Right kidney (tissue), 1 donor: ENCODE measurements at regions not wholly inside any gene's neighbourhood (a gene's known extent, or its start where the extent isn't known, plus 50 kb on each side); places are given as distances from the start of the nearest gene placed in this dataset.

ENCODE experiments used
- DNase-seq: peaks from one replicate; pipeline ENCODE4 v3.0.0-alpha.2; 2016

DNA sequence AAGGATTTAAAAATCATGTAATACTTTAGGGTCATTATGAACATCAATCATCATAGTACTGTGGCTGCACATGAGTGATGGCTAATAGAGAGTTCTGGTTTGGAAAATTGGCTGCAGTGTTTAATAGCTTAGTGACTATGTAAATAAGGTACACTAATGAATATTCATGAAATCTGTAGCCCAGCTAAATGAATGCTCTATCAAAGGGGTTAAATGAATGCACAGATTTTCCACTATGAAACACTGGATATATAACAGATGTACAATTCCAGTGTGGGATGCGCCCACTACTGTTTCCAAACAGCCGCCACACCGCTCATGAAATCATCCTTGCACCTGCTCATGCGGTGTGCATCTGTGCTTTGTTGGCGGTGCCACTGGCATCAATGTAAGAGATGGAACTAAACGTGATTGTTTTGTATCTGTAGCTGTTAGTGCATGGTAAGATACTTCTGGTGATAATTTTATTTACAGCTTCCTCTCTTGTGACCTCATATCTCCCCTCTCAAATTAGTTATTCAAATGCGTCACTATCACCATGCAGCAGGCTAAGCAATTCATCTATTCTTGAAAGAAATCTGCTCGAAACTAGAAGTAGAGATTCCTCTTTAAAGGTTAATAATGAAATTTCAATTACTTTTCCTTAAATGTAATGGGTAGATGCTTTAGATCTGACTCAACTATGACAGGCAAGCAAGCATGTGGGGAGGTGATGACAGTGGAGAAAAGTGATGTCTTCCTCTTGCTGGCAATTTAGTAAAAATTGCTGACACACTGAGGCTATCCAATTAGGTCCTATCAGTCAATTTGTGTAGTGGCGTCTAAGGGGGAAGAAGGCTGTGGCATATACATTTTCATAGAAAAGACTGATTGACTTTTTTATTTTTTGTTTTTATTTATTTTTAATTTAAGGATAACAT lies 433.6 kb downstream of the AEBP2 start:
- DNase-seq: no peak

DNA sequence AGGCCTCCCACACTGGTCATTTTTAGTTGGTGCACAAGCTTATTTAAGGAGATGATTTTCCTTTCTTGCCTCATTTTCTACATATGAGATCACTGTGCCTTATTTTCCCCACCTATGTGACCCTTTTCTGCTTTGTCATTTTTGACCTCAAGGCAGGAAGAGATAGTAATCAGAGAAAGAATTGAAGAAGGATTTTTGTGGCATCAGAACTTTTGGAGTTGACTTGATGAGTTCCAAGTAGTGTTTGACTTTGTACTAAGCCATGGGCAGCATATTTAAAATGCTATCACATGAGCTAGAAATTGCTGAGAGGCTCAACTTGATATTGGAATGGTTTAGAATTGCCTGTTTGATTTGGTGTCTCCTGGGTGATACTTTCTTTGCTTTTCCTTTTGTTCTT lies 440.8 kb downstream of the AEBP2 start:
- no peak for DNase-seq

DNA sequence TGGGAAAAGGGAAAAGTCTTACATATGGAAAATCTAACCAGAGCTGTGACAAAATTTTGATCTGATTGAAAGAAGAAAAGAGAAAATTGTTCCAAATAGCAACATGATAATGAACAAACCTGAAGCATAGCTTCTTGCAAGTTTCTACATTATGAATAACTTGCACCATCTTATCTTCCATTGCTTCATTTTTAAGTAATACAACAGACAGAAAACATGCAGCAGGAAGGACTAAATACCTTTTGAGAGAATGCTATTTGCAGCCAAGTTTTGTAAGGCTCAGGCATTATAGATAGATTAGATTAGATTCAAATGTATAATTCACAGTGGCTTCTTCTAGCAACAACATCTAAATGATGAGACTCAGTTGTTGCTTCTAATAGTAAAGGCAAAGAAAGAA lies 441.4 kb downstream of the AEBP2 start:
- no peak for DNase-seq

DNA sequence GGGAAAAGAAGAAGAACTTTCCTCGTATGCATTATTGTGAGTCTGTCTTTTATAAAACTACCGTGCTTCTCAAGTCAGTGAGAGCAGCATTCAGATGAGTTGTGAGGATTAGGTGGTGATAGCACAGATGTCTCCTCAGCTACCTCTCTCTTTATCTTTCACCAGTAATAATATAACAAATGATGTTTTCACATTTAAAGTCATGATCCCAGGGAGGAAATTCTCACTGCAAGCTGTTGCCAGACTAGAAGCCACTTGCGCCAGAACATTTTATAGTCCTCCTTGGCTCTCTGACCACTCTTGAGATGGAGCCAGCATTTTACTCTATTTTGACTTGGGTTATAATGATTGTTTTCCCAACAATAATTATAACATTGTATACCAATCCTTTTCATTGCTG lies 443.1 kb downstream of the AEBP2 start:
- no peak for DNase-seq

DNA sequence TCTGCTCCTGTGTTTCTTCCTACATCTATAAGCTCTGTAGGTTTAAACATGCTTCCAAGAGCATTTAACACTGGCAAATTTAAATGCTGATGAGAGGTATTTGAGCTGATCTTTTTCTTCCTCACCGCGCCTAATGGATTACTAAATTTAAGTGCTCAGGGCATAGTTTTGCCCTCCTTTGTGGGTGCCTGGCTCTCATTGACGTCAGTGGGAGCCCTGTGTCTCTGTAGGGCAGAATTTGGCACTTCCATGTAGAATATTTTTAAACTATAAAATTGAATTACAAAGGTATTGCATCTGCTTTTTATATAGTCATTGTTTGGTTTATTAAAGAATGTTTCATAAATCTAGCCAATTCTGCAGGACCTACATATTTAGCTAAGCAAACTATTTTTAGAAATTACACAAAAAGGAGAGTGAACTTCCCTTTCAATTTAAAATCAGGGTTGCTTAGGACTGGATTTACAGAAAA lies 444.8 kb downstream of the AEBP2 start:
- no peak for DNase-seq

DNA sequence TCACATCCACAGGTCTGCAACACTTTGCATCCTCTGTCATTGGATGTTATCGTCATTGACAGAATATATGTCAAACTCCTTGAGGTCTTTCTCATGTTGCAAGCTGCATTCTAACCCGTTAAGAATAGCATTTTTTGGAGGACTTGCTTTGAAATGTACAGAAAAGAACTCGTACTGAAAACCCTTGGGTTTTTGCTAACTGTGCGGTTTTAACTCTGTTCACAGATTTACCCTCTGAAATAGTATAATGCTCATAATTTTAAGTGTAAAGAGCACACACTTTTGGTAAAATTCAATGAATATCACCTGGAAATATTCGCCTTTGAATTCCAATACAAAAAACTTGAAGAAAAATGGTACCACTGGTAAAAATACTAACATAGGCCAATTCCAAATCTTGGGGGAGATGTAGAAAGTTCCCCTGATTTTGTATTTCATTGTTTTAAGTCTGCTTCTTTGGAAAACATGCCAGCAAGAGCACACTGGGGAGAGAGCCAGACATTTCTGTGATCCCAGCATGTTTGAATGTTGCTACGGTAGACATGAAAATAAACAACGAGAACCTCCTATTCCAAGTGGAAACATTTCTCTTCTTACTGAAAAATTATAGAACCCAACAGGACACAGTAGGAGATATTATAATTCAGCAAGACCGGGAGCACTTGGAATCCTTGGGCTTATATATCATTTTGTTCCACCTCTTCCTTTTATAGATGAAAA lies 446.0 kb downstream of the AEBP2 start:
- DNase-seq: no peak

DNA sequence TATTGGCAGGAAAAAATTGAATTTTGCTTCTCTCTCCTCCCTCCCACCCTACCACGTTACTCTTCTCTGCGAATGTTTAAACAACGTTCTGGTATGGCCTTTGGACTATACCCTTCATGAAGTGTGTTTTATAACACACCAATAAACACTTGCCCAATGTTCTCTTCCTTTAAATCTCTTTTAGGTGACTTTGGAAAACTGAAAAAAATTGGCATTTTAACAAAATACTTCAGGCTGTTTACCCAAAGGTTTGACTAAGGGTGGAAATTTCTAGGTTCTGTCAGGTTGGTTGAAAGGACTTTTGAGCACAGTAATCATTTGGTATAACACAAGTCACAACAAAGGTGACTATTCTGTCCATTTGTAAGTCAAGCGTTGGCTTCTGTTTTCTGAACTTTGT lies 446.8 kb downstream of the AEBP2 start:
- no peak for DNase-seq

DNA sequence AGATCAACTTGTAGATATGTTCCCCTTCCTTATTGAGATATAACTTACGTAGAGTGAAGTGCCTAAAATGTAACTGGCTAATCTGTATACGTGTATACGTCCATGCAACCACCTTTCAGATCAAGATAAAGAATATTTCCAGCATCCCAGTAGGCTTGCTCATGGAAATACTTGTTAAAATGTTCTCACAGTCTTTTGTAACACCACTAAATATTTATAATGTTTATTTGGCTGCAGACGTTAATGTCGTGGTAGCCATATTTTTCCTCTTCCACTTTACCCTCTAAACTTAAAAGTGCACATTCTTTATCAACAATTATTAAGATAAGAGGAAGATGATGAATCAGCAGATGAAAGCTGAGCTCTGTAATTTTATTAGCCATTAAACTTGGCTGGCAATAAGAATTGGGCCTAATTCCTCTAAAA lies 447.4 kb downstream of the AEBP2 start:
- DNase-seq: no peak

DNA sequence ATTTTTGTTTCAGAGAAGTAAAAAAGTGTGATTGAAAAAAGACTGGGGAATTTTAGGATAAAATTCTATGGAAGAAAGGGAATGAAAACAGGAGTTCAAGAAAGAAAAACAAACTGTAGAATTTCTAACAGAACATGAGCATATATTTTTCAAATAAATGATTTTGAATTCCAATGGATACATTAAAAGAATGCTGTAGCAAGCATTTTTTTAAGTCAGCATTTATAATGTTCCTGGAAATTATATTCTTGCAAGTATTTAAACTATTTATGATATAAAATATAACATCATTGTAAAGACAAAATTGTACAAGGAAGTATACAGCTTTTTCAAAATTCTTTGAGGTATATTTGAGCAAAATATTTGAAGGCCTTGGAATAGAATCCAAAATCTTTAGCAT lies 450.7 kb downstream of the AEBP2 start:
- DNase-seq: no peak

DNA sequence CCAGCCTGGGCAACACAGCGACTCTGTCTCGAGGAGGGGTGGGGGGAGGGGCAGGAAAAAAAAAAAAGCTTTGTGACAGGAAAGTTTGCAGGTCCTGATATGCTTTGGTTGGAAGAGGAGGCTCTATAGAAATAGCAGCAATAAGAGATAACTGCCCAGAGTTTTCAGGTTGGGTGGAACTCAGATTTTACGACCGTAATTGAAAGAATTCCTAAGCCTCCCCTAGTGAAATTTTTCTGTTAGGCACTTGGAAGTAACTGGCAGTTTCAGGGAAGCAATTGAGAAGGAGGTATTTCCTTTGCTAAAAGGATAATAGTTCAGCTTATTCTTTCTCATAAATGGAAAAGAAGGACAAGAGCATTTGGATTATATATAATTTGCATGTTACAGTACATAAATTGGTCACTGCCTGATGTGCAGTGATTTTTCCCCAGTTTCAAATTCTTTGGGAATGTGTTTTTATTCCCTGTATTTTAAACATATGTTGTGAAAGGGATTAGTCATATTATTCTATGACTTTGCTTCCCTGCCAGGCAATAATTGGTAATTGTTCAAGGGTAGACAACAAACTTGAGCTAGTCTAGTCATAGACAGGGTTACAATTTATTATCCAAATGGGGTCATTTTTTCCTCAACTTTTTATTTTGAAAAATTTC lies 452.8 kb downstream of the AEBP2 start:
- DNase-seq: no peak

DNA sequence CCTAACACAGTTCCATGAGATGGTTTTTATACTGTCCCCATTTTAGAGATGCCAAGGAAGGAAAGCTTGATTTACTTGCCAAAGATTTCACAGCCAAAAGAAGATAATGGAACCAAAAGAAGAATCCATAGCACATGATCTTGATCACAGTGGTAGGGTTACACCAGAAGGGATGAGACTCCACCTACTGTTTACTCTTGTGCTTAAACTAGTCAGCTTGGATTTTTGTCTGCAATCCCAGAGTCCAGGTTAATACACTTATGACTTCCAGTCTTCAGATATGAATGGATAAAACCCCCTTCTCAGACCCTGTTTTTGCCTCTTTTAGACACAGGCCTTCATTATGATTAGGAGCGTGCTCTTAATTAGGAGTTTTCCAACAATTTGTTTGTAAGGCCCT lies 454.2 kb downstream of the AEBP2 start:
- DNase-seq: no peak

DNA sequence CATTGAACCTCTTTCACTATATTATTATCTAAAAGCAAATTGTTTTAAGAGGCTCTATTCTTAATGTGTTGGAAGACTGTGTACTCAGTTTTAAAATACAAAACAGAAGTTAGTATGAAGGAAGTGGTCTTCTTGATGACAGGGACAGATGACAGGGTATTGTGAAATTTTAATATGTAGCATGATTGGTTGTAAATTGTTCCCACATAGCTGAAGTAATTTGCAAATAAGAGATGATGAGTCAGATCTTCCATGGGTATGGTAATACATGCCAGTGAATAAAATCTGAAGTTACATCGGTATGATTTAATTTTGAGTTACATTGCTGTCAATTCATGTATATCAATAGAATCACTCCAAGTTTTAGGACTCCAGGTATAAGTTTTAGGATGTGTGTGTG lies 454.8 kb downstream of the AEBP2 start:
- no peak for DNase-seq

DNA sequence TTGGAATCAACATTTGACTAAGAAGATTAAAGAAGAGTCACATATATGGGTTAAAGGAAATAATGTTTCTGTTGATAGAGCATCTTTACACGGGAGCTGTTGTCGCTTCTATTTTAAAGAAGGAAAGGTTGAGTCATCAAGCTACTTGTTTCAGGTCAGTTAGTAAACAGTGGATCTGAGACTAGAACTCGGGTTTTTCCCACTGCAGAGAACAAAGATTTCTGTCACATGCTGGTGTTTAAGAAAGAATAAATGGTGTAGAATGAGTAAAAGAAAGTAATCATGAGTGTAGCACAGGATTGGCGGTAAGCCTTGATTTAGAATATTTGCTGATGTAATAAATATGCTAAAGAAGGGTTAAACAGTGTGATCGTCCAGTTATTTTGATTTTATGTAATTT lies 455.5 kb downstream of the AEBP2 start:
- DNase-seq: no peak

DNA sequence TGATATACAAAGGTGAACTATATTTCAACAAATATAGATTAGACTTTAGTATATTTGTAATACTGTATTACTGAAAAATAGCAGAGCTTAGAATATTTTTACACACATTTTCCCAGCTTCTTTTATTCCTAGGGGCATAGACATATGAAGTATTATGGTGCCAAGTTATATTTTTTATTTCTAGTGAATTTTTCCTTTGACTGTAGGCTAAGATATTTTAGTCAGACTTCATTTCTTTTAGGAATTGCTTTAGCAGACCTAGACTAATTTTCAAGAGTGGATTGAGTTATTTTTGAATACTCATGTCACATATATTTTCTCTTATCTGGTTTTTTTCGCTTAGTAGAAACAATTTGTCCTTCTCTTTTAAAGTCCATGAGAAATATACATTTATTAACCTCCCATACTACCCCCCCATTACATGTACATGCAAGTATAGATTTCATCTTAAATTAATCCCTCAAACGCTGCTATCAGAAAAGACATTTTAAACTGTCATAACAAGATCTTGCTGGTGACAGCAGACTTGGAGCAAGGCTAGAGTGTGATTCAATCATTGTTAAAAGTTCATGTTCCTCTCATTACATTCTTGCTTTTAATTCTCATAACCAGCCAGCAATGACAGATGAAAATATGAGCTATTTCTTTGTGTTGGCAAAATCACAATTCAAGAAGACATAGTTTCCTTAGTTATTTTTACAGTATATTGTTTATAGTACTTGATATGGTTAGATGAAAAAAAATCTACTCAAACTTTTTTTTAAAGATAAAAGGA lies 456.1 kb downstream of the AEBP2 start:
- DNase-seq: no peak

DNA sequence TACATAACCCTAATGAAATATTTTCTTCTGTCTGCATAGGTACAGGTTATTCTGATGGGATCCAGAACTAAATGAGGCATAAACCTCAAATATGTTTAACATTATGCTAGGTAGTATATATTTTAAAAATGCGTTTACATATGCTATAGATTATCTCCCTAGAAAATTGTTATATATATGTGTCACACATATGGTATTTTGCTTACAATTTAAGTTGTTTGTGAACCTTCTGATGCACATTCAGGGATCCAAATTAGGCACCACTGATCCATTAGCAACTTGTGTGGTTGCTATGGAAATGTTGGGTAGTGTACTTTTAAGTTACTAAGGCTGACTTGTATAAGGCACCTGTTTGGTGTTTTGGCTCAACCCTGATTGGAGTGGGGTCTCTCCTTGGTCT lies 456.7 kb downstream of the AEBP2 start:
- DNase-seq: no peak

DNA sequence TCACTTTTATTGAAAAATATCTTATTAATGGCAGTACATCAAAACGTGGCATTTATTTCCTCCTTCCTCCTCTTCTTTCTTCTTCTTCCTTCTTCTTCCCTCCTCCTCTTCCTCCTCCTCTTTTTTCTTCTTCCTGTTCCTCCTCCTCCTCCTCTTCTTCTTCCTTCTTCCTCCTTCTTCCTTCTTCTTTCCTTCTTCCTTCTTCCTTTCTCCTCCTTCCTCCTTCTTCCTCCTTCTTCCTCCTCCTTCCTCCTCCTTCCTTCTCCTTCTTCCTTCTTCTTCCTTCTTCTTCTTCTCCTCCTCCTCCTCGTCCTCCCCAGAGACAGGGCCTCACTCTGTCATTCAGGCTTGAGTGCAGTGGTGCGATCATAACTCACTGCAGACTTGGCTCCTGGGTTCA lies 457.2 kb downstream of the AEBP2 start:
- no peak for DNase-seq

DNA sequence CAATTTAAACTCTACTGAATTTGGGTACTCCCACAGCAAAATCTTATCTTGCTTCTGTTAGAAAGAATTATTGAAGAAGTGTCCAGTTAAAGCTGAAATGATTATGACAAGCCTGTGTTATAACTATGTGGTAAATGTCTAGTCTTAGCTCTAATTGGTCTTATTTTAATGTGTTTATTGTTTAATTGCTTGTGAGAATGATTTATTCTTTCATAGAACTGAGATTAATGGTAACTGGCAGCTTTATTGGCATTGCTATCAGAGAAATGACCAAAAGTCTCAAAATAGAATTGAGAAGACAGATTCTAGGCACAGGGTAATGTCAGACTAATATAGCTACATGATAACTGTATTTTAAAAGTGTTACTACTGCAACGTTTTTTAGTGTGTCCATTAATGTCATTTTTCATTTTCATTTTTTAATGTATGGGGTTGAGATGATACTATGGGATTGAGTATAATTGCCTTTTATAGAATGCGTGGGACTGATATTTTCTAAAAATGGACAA lies 458.7 kb downstream of the AEBP2 start:
- DNase-seq: no peak

DNA sequence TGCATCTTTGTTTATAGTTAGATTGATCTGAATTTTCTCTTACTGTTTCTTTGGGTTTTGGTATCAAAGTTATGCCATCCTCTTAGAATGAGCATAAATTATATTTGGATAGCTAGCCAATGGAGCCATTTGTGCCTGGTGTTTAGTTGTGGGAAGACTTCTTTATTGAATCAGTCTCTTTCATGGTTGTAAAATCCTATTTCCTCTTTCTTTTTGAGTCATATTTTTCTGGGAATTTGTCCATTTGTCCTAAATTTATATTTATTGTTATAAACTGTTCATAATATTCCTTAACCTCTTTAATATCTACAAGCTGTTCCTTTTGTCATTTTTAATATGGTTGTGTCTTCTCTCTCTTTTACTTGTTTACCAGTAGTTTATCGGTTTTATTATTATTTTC lies 462.5 kb downstream of the AEBP2 start:
- no peak for DNase-seq

DNA sequence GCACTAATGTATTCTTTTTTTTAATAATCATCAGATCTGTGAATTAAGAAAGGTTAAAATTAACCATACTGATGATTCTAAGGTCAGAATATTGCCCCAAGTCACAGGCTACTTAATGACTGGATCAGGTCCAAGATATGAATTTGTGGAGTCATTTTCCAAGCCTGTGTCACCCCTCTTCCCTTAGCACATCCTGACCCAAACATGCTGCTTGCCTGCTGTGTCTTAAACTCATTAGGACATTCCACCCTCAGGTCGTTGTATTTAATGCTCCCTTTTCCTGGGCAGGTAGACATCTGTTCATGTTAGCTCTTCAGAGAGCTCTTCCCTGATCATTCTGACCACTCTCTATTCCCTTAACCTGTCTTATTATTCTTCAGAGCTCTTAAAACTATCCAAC lies 463.5 kb upstream of the PDE3A start:
- no peak for DNase-seq

DNA sequence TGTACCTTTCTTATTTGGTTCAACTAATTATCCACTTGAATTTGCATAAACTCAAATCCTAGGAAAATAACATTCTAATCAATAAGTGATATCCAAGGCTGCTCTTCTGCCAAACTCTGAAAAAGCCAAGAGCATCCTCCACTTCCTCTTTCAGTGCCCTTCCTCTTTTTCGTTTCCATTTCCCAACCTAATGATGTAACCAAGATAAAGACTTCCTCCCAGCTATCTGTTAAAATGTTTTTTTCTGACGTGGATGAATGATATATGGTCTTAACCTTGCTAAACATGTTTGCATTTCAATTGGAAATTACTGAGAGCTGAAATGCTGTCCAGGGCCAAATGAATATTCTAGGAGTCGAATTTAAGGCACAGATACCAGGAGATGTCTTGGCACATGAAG lies 459.5 kb upstream of the PDE3A start:
- no peak for DNase-seq

DNA sequence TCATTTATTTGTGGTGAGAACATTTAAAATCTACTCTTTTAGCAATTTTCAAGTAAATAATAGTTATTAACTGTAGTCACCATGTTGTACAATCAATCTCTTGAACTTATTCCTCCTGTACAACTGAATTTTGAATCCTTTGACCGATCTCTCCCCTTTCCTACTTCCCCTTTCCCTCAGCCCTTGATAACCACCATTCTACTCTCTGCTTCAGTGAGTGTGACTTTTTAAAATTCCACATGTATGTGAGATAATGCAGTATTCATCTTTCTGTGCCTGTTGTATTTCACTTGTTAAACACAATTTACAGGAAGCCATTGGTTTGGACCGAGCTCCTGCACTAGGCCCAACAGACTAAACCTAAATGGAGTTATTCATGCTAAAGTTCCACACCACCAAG lies 458.9 kb upstream of the PDE3A start:
- no peak for DNase-seq

DNA sequence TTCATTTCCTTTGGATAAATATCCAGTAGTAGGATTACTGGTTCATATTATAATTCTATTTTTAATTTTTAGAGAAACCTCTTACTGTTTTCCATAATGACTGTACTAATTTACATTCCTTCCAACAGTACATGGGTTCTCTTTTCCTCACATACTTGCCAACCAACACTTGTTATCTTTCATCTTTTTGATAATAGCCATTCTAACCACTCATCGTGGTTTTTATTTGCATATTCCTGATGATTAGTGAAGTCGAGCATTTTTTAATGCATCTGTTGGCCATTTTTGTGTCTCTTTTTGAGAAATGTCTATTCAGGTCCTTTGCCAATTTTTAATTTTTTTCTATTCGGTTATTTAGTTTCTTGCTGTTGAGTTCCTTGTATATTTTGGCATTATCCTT lies 457.7 kb upstream of the PDE3A start:
- no peak for DNase-seq
